ENCODE measurements at regions not wholly inside any gene's neighbourhood (a gene's known extent, or its start where the extent isn't known, plus 50 kb on each side); places are given as distances from the start of the nearest gene placed in this dataset.

DNA sequence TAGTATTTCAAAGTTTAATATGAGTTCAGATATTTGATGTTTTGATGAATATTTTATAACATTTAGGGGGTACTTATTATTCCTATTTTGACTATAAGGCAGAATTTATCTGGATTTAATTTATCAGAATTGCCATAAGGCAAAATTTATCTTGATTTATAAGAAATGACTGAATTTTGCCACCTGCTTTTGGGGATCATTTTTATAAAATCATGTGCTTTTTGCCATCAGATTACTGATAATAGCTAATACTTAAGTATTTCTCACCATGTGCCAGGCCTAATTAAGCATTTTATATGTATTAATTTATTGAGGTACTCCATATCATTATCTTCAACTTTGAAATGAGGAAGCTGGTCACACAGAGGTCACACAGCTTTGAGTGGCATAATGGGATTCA lies 423.7 kb downstream of the PRKD1 start:
- H3K4me3 ChIP-seq (replicated peaks; ENCODE audit: low read depth, low read length) = no peak overlapping the region
- no peak for DNase-seq (ENCODE audit: extremely low read depth, low read depth)
- TF ChIP-seq, protein P1, sequence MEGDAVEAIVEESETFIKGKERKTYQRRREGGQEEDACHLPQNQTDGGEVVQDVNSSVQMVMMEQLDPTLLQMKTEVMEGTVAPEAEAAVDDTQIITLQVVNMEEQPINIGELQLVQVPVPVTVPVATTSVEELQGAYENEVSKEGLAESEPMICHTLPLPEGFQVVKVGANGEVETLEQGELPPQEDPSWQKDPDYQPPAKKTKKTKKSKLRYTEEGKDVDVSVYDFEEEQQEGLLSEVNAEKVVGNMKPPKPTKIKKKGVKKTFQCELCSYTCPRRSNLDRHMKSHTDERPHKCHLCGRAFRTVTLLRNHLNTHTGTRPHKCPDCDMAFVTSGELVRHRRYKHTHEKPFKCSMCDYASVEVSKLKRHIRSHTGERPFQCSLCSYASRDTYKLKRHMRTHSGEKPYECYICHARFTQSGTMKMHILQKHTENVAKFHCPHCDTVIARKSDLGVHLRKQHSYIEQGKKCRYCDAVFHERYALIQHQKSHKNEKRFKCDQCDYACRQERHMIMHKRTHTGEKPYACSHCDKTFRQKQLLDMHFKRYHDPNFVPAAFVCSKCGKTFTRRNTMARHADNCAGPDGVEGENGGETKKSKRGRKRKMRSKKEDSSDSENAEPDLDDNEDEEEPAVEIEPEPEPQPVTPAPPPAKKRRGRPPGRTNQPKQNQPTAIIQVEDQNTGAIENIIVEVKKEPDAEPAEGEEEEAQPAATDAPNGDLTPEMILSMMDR (IDR thresholded peaks at IDR 0.05; ENCODE audit: low read depth, low read length, missing control alignments) = no peak

DNA sequence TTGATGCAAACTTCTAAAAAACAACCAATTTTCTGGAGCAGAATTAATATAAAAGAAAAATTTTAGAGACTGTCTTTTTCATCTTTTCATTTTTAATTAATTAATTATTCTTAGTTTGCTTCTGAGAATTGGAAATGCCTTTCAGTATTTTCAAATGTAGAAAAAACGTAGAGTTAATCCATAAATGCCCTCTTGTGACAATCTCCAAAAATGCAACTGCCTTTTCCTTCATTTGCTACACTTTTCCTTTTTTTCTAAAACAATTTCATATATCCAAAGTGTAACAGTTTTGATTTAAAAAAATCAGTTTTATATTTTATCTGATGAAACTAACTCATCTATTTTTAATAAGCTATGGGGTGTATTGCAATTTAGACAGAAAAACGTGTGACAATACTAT lies 409.3 kb downstream of the PRKD1 start:
- no peak for DNase-seq (ENCODE audit: extremely low read depth, low read depth)
- TF ChIP-seq, protein P1 (IDR thresholded peaks at IDR 0.05; ENCODE audit: low read depth, low read length, missing control alignments) = no peak
- H3K4me3 ChIP-seq (replicated peaks; ENCODE audit: low read depth, low read length) = no peak overlapping the region

DNA sequence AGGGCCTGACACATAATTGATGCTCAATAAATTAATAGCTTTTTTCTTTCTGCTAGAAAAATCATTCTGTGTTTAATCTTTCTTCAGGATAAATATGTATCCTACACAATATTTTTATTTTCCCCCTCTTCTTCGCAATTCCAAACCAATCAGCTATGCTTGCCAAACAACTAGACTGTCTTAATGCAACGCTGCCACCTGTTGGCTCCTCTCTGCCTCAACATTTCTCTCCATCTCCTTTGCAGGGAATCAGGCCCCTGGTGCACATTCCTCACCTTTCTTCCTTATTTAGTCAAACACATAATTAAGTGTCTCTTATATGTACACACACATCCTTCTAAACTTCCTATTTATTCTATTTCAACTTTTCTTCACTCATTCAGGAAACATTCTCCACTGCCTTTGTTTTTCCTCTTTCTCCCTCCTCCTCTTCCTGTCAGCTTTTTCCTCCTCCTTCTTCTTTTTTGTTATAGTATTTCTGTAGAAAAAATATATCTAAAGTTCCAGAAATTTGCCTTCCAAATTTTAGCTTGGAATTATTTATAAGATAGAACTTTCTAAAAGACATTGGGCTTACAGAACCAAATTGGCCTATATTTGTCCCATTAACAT lies 406.0 kb downstream of the PRKD1 start:
- DNase-seq (ENCODE audit: extremely low read depth, low read depth) = peak; percentile 12
- no peak overlapping the region for H3K4me3 ChIP-seq (replicated peaks; ENCODE audit: low read depth, low read length)
- TF ChIP-seq, protein P1 (IDR thresholded peaks at IDR 0.05; ENCODE audit: low read depth, low read length, missing control alignments) = peak; percentile 56
